RWPE1 (cell line): ENCODE measurements at regions not wholly inside any gene's neighbourhood (a gene's known extent, or its start where the extent isn't known, plus 50 kb on each side); places are given as distances from the start of the nearest gene placed in this dataset.

Source experiments
- CTCF ChIA-PET: fragments of 350-600 bp; sonication (Branson Sonifier 250); formaldehyde crosslinking; extraction: SDS; loops from one replicate; lab custom pipeline; 2021; lab: Yijun Ruan, JAX
- POLR2A ChIA-PET: fragments of 400-600 bp; formaldehyde crosslinking; extraction: SDS; loops from one replicate; lab custom pipeline; 2020; ENCODE audit warnings: antibody characterized with exemption; ENCODE audit not compliant: low non-redundant PET; lab: Yijun Ruan, JAX
- DNase-seq: peaks from one replicate; pipeline ENCODE4 v3.0.0; 2012; ENCODE audit warnings: low spot score
- H3K27ac ChIP-seq: fragments of 450-650 bp; 2 replicates; pipeline ENCODE4 v1.5.1; 2017
- TF ChIP-seq, protein P1 (sequence below): fragments of 450-650 bp; conservative IDR thresholded peaks from 2 replicates; pipeline ENCODE4 v1.5.1; 2017; ENCODE audit warnings: low read depth, mild to moderate bottlenecking

DNA sequence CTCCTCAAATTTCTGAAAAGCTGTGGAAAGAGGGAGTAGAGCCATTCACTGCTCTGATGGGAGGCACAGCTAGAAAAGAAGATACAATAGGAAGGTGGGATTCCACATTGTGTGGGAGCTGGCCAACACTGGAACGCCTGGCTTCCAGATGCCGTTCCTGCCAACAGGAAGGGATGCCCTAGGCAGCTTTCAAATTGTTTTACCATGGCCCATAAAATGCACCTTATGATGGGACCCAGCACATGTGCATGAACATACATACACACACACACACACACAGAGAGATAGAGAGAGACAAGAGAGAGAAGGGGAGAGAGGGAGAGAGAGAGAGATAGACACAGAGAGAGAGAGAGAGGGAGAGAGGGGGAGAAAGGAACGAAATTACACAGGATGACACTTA is 86.1 kb upstream of the BZW1 start:
- H3K27ac ChIP-seq = no peak overlapping the region
- ChIA-PET CTCF (no interaction called here), POLR2A (no interaction called here)
- TF ChIP-seq, protein P1, sequence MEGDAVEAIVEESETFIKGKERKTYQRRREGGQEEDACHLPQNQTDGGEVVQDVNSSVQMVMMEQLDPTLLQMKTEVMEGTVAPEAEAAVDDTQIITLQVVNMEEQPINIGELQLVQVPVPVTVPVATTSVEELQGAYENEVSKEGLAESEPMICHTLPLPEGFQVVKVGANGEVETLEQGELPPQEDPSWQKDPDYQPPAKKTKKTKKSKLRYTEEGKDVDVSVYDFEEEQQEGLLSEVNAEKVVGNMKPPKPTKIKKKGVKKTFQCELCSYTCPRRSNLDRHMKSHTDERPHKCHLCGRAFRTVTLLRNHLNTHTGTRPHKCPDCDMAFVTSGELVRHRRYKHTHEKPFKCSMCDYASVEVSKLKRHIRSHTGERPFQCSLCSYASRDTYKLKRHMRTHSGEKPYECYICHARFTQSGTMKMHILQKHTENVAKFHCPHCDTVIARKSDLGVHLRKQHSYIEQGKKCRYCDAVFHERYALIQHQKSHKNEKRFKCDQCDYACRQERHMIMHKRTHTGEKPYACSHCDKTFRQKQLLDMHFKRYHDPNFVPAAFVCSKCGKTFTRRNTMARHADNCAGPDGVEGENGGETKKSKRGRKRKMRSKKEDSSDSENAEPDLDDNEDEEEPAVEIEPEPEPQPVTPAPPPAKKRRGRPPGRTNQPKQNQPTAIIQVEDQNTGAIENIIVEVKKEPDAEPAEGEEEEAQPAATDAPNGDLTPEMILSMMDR = no peak
- DNase-seq = no peak

DNA sequence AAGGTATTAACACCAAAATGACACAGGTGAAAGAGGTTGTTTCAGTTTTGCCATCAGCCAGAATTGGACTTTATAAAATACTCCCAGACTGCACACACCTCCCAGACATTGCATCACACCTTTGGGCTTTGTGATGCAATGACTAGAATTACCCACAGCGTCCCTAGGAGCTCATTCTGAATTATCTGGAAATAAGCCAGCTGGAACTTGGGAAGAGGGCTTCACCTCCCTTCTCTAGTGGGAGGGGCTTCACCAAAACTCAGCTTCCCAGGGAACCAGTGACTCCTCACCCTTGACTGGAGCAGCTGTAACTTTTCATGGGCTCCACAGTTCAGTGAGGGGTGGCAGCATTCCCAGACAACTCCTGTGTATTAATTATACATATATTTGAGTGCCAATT is 83.1 kb upstream of the BZW1 start:
- peak; percentile 38 for DNase-seq
- TF ChIP-seq, protein P1 = no peak
- POLR2A ChIA-PET = no interaction called here
- H3K27ac ChIP-seq = no peak overlapping the region
- CTCF ChIA-PET = interaction anchor here (1.8 kb wide), 1 partner anchor 16 kb away, joined by 8 read pairs; no protein-coding TSS in a partner anchor

DNA sequence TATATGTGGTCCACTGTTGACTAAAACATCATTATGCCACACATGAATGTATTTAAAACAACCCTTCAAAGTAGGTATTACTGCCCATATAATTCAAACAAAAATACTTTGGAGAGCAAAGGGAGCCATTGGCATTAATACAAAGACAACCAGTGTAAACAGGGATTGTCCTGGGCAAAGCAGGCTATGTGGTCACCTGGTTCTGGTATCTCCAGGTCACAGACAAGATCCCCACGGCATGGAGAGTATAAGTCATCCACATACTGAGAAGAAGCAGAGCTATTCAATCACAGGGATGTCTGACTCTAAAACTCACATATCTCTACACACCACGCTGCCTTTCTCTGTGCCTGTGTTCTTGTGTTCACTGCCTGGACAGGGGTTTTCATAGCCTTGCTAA is 81.4 kb upstream of the BZW1 start:
- H3K27ac ChIP-seq = no peak overlapping the region
- CTCF ChIA-PET = no interaction called here
- POLR2A ChIA-PET = no interaction called here
- TF ChIP-seq, protein P1 = no peak
- DNase-seq = no peak

DNA sequence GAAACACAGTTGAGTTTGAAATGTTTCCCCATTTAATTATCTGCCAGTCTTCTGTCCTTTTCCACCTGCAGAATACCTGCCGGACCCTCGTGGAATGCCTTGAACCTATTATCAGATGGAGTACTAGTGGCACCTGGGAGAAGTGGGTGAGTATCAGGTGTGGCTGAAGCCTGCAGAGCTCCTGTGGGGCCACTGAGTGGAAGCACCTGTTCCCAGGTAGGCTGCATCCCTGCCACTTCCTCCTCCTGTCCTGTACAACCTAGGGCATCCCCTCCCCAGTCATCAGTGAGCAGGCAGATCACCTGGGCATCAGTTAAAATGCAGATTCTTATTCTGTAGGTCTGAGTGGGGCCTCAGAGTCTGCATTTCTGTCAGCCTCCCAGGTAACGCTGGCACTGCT is 80.8 kb upstream of the BZW1 start:
- no peak for DNase-seq
- CTCF ChIA-PET = no interaction called here
- POLR2A ChIA-PET = no interaction called here
- H3K27ac ChIP-seq = no peak overlapping the region
- TF ChIP-seq, protein P1 = no peak

DNA sequence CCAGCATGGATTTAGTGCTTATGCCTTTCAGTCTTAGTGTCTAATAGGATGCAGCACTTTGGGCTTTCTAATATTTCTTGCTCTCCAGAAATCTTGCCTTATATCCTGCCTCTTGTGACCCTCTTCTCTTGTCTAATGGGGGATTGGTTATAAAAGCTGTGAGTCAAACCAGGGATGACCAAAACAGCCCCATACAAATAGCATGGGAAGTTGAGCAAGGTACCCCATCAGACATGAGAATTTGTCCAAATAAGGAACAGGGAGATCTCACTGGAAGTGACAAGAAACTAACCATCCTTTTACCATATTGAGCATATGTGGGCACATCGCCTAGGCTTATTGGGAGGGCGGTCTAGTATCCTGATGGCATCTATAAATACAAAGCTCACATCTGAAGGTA is 78.8 kb upstream of the BZW1 start:
- TF ChIP-seq, protein P1 = no peak
- H3K27ac ChIP-seq = no peak overlapping the region
- POLR2A ChIA-PET = no interaction called here
- no peak for DNase-seq
- CTCF ChIA-PET = interaction anchor here (0.6 kb wide), 3 partner anchors 84 to 293 kb away, joined by 3 to 6 read pairs (median 4); no protein-coding TSS in a partner anchor

DNA sequence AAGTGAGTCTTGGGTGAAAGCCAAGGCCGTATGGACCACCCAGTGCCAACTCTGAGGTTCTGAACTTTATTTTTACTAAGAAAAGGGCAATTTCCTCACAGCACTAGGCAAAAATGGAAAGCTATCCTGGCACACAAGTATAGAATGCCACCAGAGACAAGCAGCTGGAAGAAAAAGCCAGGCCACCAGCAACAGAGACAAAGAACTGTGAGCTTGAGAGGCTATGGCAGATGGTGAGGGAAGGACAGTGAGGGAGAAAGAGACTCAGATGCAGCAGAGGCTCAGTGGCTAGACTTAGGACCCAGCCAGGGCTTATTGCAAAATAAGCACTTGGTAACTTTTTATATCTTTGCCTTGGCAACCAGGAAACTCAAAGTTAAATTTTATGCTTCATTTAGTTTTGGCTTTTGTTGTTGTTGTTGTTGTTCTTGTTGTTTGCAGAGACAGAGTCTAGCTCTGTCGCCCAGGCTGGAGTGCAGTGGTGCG is 78.0 kb upstream of the BZW1 start:
- no peak overlapping the region for H3K27ac ChIP-seq
- TF ChIP-seq, protein P1 = no peak
- ChIA-PET POLR2A (no interaction called here), CTCF (interaction anchor here (0.6 to 0.7 kb wide), 2 partner anchors 247 to 248 kb away, joined by 3 to 6 read pairs; no protein-coding TSS in a partner anchor)
- DNase-seq = no peak

DNA sequence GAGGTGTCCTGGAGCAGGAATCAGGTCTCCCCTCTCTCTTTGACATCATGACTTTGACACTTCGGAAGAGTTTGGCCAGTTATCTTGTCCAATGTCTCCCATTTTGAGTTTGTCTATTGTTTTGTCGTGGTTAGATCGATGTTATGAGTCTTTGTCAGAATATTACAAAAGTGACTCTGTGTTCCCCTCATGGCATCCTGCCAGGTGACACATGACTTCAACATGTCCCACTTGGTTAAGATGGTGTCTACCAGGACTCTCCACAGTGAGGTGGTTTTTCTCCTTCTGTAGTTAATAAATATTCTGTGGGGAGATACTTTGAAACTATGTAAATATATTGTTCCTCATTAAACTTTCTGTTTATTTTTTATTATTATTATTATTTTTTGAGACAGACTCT is 76.6 kb upstream of the BZW1 start:
- ChIA-PET POLR2A (no interaction called here), CTCF (interaction anchor here (0.8 kb wide), 1 partner anchor 22 kb away, joined by 3 read pairs; no protein-coding TSS in a partner anchor)

More for the DNA sequence above, 76.6 kb upstream of the BZW1 start:
- TF ChIP-seq, protein P1 = no peak
- no peak for DNase-seq
- no peak overlapping the region for H3K27ac ChIP-seq
